Stomach smooth muscle (tissue), 2 donors: ENCODE measurements at regions not wholly inside any gene's neighbourhood (a gene's known extent, or its start where the extent isn't known, plus 50 kb on each side); places are given as distances from the start of the nearest gene placed in this dataset.
A peak's percentile ranks its signal among the peaks of the same experiment; 100 is the strongest.

Experiments
- H3K27ac ChIP-seq: one replicate; pipeline ENCODE4 v1.7.0; 2013; ENCODE audit warnings: mild to moderate bottlenecking, low read length, inconsistent platforms
- H3K27me3 ChIP-seq, 2 donors: one replicate each; pipeline ENCODE4 v1.7.0; 2013; ENCODE audit warnings: low read length in 2 of 2; ENCODE audit not compliant: insufficient read depth in 2 of 2, control insufficient read depth in 1 of 2
- H3K36me3 ChIP-seq, 2 donors: one replicate each; pipeline ENCODE4 v1.7.0; 2013; ENCODE audit warnings: low read length in 2 of 2; ENCODE audit not compliant: control insufficient read depth in 2 of 2, insufficient read depth in 2 of 2
- H3K4me1 ChIP-seq: one replicate; pipeline ENCODE4 v1.7.0; 2013; ENCODE audit warnings: low read length; ENCODE audit not compliant: control insufficient read depth, insufficient read depth
- H3K4me3 ChIP-seq, 2 donors: one replicate each; pipeline ENCODE4 v1.7.0; 2013; ENCODE audit warnings: low read length in 2 of 2
- H3K9ac ChIP-seq, 2 donors: one replicate each; pipeline ENCODE4 v1.7.0; 2013; ENCODE audit warnings: low read length in 2 of 2, mild to moderate bottlenecking in 1 of 2
- H3K9me3 ChIP-seq, 2 donors: one replicate each; pipeline ENCODE4 v1.7.0; 2013; ENCODE audit warnings: low read length in 2 of 2; ENCODE audit not compliant: control insufficient read depth in 2 of 2
- donor health status: healthy.
- donor health status: Pancreatic carcinoma.

GRCh38 chr2:150190546-150190945, 296.9 kb downstream of the RND3 start:
- no peaks in the 10 kb centered on the region for H3K36me3 ChIP-seq

GRCh38 chr2:150188800-150189199, 298.7 kb downstream of the RND3 start:
- H3K27me3 ChIP-seq = no peaks in the 10 kb centered on the region
- H3K9ac ChIP-seq = no peak overlapping the region
- no peaks in the 10 kb centered on the region for H3K4me1 ChIP-seq
- H3K4me3 ChIP-seq = peak overlapping the region in 1 of 2 donors; percentile 3
- H3K36me3 ChIP-seq = no peaks in the 10 kb centered on the region
- H3K27ac ChIP-seq = no peak overlapping the region
- H3K9me3 ChIP-seq = no peaks in the 10 kb centered on the region

More at GRCh38 chr2:150190546-150190945, 296.9 kb downstream of the RND3 start:
- Histone ChIP-seq H3K4me3 (no peak overlapping the region), H3K27me3 (no peaks in the 10 kb centered on the region), H3K27ac (no peak overlapping the region), H3K9me3 (no peaks in the 10 kb centered on the region), H3K4me1 (no peaks in the 10 kb centered on the region), H3K9ac (no peak overlapping the region)

DNA sequence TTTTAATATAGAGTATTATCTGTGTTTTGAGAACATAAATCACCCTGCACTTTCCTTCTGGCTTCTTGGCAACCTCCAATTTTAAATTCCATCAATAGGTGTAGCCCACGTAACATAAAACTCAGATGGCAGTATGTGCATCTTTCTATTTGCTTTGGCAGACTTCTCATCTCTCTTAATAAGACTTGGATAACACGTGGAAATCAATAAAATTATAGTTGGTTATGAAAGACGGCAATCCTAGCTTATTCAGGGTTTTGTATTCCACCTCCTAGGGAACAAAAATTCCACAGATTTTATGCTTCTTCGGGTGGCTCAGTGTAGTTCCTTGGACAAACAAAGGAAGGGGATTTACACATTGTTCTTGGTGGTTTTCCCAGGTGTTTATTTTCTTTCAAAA, 299.3 kb downstream of the RND3 start:
- no peak overlapping the region for H3K4me3 ChIP-seq
- H3K9me3 ChIP-seq = no peaks in the 10 kb centered on the region
- H3K4me1 ChIP-seq = no peaks in the 10 kb centered on the region
- H3K27ac ChIP-seq = no peak overlapping the region
- no peaks in the 10 kb centered on the region for H3K36me3 ChIP-seq
- no peak overlapping the region for H3K9ac ChIP-seq
- H3K27me3 ChIP-seq = no peaks in the 10 kb centered on the region

DNA sequence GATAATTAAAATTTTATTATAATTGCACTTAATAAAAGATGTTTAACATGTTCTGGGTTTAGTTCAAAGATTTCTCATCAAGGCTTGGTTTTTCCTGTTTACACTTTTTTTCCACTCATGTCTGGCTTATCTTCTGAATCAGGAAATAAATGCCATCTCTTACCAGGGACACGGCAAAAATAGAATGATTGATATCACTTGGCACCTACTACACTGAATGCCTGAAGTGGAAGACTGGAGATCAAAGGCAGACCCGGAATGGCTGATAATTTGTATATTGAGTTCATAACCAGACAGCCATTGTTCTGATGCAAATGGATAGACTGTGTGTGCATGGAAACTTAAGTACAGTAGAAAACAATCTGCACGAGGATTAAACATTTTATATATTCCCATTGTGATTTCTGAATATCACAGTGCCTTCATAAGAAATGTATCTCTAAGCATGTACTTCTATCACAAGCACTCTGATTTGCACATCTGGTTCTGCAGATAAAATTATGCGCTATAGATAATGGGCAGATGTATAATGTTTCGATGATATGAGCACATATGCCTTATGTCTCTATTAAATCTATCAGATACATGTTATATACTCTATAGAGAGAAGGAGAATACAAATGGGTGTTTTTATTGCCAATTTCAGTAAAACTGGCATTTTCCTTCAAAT, 304.8 kb downstream of the RND3 start:
- Histone ChIP-seq H3K36me3 (no peaks in the 10 kb centered on the region), H3K27ac (no peak overlapping the region), H3K4me1 (no peaks in the 10 kb centered on the region), H3K9ac (no peak overlapping the region), H3K4me3 (no peak overlapping the region), H3K27me3 (no peaks in the 10 kb centered on the region), H3K9me3 (no peaks in the 10 kb centered on the region)

GRCh38 chr2:150178591-150178990, 308.9 kb downstream of the RND3 start:
- Histone ChIP-seq H3K36me3 (no peaks in the 10 kb centered on the region), H3K27ac (no peak overlapping the region), H3K9me3 (no peaks in the 10 kb centered on the region), H3K9ac (no peak overlapping the region), H3K4me1 (no peaks in the 10 kb centered on the region), H3K4me3 (no peak overlapping the region), H3K27me3 (no peaks in the 10 kb centered on the region)

DNA sequence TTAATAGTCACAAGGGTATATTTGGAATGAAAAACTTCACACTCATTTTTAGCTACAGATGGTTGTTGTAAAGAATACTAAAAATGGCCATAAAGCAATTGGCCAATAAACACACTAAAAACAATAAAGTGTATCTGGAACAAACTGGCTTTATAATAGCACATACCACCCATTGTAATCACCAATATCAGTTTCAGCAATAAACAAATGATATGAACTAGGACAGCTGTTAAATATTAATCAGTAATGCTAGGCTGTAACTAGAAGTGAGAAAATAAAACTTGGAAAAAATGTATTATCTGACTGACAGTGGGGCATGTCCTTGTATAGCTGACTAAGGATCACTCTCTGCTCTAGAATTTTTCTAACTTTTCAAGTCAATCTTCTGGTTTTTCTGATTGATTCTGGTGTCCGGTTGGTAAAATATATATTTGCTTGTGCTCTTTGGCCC, 312.5 kb downstream of the RND3 start:
- Histone ChIP-seq H3K9ac (no peak overlapping the region), H3K9me3 (no peaks in the 10 kb centered on the region), H3K27me3 (no peaks in the 10 kb centered on the region), H3K4me1 (no peaks in the 10 kb centered on the region), H3K36me3 (no peaks in the 10 kb centered on the region), H3K4me3 (no peak overlapping the region), H3K27ac (no peak overlapping the region)

DNA sequence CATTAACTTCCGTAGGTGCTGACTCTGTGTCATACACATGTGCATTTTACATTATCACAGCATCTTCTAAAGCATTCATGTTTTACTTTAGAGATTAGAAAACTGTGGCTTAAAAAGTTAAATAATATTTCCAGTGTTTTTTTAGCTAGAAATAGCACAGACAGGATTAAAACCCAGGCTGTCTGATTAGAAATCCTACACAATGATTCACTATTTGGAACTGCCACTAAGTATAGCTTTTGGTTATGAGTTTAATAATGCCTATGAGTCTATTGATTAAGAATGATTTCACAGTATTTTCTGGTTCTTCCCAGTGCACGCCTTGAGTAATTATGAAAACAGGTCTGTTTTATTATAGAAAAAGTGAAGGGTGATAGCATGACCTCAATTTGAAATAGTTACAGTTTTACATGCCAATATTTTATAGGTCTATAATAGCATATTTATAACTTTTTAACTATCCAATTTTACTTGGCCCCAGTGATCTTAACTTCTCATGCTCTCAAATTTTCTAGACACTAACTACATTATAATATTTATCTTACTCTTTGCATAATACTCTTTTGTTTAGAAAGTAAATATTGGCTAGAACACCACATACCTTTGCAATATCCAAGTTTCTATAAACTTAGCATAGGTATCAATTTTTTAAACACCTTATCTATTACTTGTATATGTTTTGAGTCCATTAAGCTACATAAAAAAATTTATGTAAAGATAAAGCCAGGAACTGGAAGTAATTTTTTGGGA, 313.2 kb downstream of the RND3 start:
- peaks cover 4% of the 10 kb centered on the region for H3K4me1 ChIP-seq
- H3K9me3 ChIP-seq = no peaks in the 10 kb centered on the region
- no peak overlapping the region for H3K4me3 ChIP-seq
- H3K36me3 ChIP-seq = no peaks in the 10 kb centered on the region
- H3K9ac ChIP-seq = no peak overlapping the region
- no peaks in the 10 kb centered on the region for H3K27me3 ChIP-seq
- no peak overlapping the region for H3K27ac ChIP-seq

GRCh38 chr2:150171065-150171548, 316.4 kb downstream of the RND3 start:
- H3K27ac ChIP-seq = no peak overlapping the region
- no peaks in the 10 kb centered on the region for H3K36me3 ChIP-seq
- no peak overlapping the region for H3K4me3 ChIP-seq
- no peaks in the 10 kb centered on the region for H3K27me3 ChIP-seq
- H3K9me3 ChIP-seq = no peaks in the 10 kb centered on the region
- no peak overlapping the region for H3K9ac ChIP-seq
- H3K4me1 ChIP-seq = peaks cover 7% of the 10 kb centered on the region

- no peak overlapping the region for H3K9ac ChIP-seq
- H3K4me1 ChIP-seq = peaks cover 8% of the 10 kb centered on the region
- no peak overlapping the region for H3K4me3 ChIP-seq
- no peaks in the 10 kb centered on the region for H3K27me3 ChIP-seq
- H3K36me3 ChIP-seq = no peaks in the 10 kb centered on the region
- H3K27ac ChIP-seq = peak overlapping the region; percentile 53
- H3K9me3 ChIP-seq = no peaks in the 10 kb centered on the region
These were observed 318.2 kb downstream of the RND3 start for GRCh38 chr2:150169237-150169629.

DNA sequence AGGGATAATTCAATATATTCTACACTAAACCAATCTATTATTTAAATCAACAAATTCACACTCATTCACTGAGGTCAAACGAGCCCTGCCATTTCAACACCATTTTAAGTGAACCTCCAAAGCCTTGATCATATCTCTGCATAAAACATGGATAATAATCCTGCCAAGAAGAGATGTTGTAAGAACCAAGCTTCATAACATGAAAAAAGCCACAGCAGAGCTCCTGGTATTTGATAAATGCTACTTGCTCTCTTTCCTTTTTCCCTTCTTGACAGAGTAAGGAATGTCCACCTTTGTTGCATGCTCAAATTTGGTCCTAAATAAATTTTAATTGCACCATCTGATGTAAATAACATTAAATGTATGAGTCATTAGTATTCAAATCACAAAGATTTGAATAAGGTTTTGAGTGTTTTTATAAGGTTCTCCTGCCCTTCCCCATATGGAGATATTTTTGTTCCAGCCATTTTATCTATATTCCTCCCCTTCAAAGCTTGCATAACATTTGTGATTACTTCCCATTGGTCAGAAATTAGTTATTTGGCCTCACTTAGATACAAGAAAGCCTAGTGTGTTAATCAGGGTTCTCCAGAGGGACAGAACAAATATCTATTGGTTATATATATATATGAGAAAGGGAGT, 318.8 kb downstream of the RND3 start:
- no peaks in the 10 kb centered on the region for H3K27me3 ChIP-seq
- no peak overlapping the region for H3K4me3 ChIP-seq
- no peaks in the 10 kb centered on the region for H3K36me3 ChIP-seq
- no peaks in the 10 kb centered on the region for H3K9me3 ChIP-seq
- no peak overlapping the region for H3K9ac ChIP-seq
- H3K27ac ChIP-seq = no peak overlapping the region
- H3K4me1 ChIP-seq = peaks cover 8% of the 10 kb centered on the region
